DMS79 (cell line): ENCODE measurements at regions not wholly inside any gene's neighbourhood (a gene's known extent, or its start where the extent isn't known, plus 50 kb on each side); places are given as distances from the start of the nearest gene placed in this dataset.

Experiments used
- DNase-seq: peaks from one replicate; lab custom pipeline; 2025; lab: John Stamatoyannopoulos, UW

DNA sequence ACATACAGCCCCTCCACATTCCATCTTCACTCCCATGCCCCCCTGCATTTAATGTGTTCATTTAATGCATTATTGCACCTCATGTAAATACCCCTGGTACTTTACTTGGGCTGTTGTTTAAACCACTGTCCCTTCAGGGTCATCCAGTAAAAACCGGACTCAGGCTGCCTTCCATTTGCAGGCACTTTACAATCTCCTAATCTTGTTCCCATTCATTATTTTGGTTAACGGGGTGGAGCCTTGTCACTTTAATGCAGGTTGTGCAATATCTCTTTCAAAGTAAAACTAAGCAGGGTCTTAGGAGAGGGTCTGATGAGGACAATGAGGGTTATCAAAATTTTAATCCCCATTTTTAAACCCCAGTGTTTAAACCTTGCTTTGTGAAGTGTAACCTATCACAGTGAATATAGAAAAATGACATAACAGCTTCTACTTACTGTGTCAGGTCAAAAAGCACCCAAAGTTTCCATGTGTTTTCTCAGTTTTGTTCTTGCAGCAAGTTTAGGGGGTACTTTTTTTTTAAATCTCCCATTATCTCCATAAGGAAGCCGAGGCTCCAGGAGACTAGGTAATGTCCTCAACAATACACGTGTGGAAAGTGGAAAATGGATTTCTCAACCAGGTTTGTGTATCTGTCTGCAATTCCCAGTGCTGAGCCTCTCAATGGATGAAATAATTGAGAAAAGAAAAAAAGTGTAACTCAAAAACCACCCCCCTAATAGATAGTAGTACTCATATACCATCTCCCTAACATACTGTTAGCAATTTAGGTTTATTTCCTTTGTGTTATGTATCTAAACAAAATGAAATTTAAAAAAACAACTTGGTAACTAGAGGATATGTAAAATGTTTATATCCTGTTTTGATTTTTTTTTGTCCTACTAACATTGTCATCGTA is 54.2 kb upstream of the SPRY4 start:
- no peak for DNase-seq

DNA sequence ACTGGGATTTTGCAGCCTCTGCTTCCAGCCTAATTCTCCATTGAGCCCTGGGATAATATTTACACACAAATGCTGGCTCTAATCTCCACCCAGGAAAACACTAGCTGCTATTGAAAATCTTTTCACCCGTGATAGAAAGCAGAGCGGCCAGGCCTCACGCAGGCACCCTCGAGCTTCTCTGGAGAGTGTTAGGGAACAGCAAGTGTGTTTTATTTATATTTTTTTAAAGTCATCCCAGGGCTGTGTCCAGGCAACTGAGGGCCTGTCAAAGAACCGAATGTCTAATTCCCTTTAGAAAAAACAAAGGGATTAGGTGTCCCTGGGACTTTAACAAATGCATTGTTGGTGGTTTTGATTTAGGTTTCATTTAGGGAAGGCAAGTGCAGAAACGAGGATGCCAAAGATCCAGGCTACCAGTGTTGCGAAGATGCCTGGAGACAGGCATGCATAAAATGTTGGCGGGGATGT is 51.2 kb upstream of the SPRY4 start:
- no peak for DNase-seq
